GM12874 (cell line): ENCODE measurements at regions not wholly inside any gene's neighbourhood (a gene's known extent, or its start where the extent isn't known, plus 50 kb on each side); places are given as distances from the start of the nearest gene placed in this dataset.

Source experiments
- TF ChIP-seq, protein P1 (sequence below): IDR thresholded peaks from 2 replicates; pipeline ENCODE4 v1.5.1; 2011; ENCODE audit warnings: low read depth, mild to moderate bottlenecking, control low read depth, low read length, moderate library complexity; ENCODE audit not compliant: insufficient read depth

DNA sequence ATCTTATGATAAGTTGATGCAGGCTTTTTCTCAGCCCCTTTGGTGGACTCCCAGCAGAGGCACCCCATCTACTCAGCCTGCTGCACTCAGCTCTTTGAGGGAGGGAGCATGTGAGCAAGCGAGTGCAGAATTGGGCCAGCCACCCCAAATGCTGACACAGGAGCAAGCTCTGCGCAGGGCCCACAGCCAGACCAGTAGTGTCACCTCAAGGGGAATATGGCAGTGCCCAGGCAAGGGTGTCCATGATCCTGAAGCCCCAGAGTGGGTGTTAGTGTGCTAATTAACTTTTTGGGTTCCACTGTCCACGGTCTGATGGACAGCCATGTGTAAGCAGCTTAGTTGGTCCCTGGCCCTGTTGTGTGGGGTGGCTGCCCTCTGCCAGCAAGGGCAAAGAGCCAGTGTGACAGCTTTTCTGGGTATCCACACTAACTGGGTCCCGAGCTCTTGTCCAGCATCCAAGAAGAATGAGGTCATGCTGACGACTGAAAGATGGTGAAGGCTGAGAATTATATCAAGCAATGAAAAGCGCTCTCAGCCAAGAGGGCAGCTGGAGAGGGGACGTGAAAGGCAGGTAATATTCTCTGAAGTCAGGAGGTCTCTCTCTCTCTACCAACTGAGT is 898.3 kb upstream of the PCDH9 start:
- TF ChIP-seq, protein P1, sequence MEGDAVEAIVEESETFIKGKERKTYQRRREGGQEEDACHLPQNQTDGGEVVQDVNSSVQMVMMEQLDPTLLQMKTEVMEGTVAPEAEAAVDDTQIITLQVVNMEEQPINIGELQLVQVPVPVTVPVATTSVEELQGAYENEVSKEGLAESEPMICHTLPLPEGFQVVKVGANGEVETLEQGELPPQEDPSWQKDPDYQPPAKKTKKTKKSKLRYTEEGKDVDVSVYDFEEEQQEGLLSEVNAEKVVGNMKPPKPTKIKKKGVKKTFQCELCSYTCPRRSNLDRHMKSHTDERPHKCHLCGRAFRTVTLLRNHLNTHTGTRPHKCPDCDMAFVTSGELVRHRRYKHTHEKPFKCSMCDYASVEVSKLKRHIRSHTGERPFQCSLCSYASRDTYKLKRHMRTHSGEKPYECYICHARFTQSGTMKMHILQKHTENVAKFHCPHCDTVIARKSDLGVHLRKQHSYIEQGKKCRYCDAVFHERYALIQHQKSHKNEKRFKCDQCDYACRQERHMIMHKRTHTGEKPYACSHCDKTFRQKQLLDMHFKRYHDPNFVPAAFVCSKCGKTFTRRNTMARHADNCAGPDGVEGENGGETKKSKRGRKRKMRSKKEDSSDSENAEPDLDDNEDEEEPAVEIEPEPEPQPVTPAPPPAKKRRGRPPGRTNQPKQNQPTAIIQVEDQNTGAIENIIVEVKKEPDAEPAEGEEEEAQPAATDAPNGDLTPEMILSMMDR, result no peak

DNA sequence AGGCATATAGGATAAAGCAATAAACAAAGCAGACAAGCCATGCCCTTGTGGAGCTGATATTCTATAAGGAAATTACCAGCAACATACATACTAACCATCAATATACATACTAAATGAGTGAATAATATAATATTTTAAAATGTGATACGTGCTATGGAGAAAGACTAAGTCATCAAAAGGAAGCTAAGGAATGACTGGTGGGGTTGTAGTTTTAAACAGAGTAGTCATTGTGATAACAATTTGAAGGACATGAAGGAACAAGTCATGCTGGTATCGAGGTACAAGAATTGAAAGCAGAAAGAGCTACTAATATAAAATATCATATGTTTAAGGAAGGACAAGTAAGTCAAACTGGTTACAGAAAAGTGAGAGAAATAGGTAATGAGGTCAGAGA is 894.9 kb upstream of the PCDH9 start:
- TF ChIP-seq, protein P1, result no peak

DNA sequence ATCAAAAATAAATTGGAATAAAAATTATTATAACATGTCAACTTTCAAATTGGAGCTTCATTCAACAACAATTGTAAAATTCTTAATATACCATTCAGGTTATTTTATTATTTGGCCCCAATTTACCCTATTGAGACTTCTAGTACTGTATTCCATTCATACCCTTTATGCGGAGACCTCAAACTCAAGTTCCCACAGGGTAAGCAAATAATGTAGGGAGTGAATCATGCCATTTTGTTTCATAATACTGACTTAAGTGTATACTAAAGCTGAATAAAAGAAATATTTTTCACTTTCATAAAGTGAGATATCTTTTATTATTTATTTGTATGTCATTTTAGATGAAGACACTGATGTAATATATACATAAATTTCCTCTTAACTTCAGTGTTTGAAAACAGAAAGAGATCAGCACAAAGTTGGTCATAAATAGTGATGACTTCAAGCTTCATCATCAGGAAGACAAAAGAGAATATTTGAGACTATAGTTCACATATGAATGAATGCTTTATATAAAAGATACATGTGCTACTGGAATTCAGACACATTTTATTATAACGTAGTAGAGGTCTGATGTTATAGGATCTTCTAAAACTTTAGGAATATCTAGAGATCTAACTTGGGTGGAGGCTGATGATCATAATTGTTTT is 894.4 kb upstream of the PCDH9 start:
- TF ChIP-seq, protein P1, result no peak

DNA sequence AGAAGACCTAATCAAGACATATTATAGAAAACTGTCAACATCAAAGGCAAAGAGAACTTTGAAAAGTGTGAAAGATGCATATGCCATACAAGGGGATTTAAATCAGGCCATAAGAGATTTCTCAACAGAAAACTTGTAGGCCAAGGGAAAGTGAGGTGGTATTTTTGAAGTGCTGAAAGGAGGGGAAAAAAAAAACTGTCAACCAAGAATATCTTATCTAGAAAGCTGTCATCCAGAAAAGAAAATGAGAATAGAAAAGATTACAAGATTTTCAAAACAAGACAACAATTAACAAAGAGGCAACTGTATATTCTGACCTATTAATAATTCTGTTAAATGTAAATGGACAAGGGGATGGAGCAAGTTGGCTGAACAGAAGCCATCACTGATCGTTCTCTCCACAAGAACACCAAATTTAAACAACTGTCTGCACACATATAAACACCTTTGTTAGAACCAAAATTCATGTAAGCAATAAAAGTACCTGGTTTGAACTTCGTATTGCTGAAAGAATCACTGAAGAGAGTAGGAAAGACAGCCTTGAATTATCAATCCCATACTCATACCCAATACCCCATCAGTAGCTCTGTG is 880.1 kb upstream of the PCDH9 start:
- TF ChIP-seq, protein P1, result no peak

DNA sequence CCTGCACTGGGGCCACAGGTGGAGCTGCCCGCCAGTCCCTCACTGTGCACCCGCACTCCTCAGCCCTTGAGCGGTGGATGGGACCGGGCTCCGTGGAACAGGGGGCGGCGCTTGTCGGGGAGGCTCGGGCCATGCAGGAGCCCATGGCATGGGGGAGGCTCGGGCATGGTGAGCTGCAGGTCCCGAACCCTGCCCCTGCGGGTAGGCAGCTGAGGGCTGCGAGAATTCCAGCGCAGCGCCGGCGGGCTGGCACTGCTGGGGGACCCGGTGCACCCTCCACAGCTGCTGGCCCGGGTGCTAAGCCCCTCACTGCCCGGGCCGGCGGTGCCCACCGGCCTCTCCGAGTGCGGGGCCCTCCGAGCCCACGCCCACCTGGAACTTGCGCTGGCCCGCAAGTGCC is 877.5 kb upstream of the PCDH9 start:
- TF ChIP-seq, protein P1, result no peak

DNA sequence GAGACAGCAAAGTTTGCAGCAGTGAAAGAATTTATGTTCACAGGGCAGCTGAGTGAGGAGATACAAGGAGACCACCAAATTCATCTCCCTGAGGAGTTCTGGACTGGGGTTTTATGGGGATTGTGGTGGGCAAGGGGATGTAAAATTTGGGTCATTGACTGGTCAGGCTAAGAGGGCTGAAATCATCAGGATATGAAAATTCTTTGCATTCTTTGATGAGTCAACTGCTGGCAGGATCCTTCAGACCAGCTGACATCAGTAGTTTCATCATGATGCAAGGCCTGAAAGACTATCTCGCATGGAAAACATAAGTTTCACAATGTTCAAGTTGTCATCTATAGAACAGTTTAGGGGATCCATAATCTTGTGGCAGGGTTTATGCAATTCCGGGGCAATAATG is 869.5 kb upstream of the PCDH9 start:
- TF ChIP-seq, protein P1, result no peak

DNA sequence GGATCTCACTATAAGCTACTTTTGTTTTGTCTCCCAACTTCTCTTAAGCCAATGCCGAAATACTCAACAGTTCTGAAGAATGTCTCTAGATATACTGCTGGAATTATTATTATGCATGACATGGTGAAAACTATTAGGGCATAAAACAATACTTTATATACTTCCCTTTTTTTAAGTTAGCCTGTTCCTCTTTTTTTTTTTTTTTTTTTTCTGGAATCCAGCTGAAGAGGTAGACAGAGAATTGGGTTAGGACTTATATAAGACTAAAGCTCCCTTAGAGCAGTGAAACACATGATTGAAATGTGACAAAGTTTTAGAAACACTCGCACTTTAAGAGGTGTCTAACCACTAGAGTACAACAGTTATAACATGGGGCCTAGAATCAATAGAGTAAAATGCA is 850.9 kb upstream of the PCDH9 start:
- TF ChIP-seq, protein P1, result no peak
